Gastrocnemius medialis (tissue), 4 donors: ENCODE measurements at regions not wholly inside any gene's neighbourhood (a gene's known extent, or its start where the extent isn't known, plus 50 kb on each side); places are given as distances from the start of the nearest gene placed in this dataset.
"Not testable (repeated sequence)": the region's sequence is repeated elsewhere in the genome, so short reads cannot be mapped to it uniquely, and the experiment has no call there.

Source experiments
- ATAC-seq, 2 donors: fragments of 150-250 bp; one replicate each; pipeline ENCODE4 v1.9.1; 2016
- DNase-seq, 2 donors: peaks; one replicate each; pipeline ENCODE4 v3.0.0-alpha.2; 2019
- H3K27ac ChIP-seq, 4 donors: fragments of 200-600 bp; sonication (generic); 1 replicate in 1 of 4; 2 replicates in 3 of 4; pipeline ENCODE4 v1.5.1; 2016 to 2018; ENCODE audit warnings: mild to moderate bottlenecking in 2 of 4, moderate library complexity in 1 of 4
- H3K27me3 ChIP-seq, 3 donors: fragments of 200-600 bp; sonication (generic) in 2 of 3; 1 replicate in 1 of 3; 2 replicates in 2 of 3; pipeline versions ENCODE4 v1.5.1 to v1.6.0; 2016 to 2019; ENCODE audit warnings: mild to moderate bottlenecking in 1 of 3, moderate library complexity in 1 of 3
- H3K36me3 ChIP-seq, 2 donors: fragments of 200-600 bp; sonication (generic) in 1 of 2; one replicate each; pipeline ENCODE4 v1.5.1; 2017 to 2018
- H3K4me1 ChIP-seq, 2 donors: fragments of 200-600 bp; sonication (generic) in 1 of 2; one replicate each; pipeline ENCODE4 v1.5.1; 2016 to 2017; ENCODE audit warnings: mild to moderate bottlenecking in 2 of 2
- H3K4me3 ChIP-seq, 4 donors: fragments of 200-600 bp; sonication (generic) in 3 of 4; 1 replicate in 1 of 4; 2 replicates in 3 of 4; pipeline ENCODE4 v1.5.1; 2016 to 2019; ENCODE audit warnings: mild to moderate bottlenecking in 2 of 4
- H3K9me3 ChIP-seq, 3 donors: fragments of 200-600 bp; sonication (generic) in 2 of 3; 1 replicate in 1 of 3; 2 replicates in 2 of 3; pipeline ENCODE4 v1.5.1; 2016 to 2019
- POLR2A ChIP-seq, 2 donors: fragments of 450-650 bp; IDR thresholded peaks; one replicate each; pipeline ENCODE4 v1.6.1; 2017; ENCODE audit warnings: antibody characterized with exemption in 2 of 2, mild to moderate bottlenecking in 2 of 2, moderate library complexity in 2 of 2
- in situ Hi-C, 4 donors: fragments of 200-750 bp; cut with MboI; loops; one replicate each; pipeline versions ENCODE4 v1.15.0 to v1.8.0; 2017; ENCODE audit warnings: low sequenced_read_pairs in 4 of 4
- intact Hi-C: fragments of 100-400 bp; cut with DNase I; formaldehyde crosslinking; loops from one replicate; pipeline ENCODE4 v1.15.1; 2023; ENCODE audit warnings: low total_unique reads
- TF ChIP-seq, protein P1 (sequence below), 5 experiments: fragments of 450-650 bp in 3 of 5; fragments of 200-600 bp in 2 of 5; sonication (generic) in 2 of 5; IDR thresholded peaks in 4 of 5; conservative IDR thresholded peaks in 1 of 5; 1 replicate in 4 of 5; 2 replicates in 1 of 5; pipeline ENCODE4 v1.5.1; 2016 to 2019; ENCODE audit warnings: antibody characterized with exemption in 5 of 5, mild to moderate bottlenecking in 3 of 5, moderate library complexity in 3 of 5

DNA sequence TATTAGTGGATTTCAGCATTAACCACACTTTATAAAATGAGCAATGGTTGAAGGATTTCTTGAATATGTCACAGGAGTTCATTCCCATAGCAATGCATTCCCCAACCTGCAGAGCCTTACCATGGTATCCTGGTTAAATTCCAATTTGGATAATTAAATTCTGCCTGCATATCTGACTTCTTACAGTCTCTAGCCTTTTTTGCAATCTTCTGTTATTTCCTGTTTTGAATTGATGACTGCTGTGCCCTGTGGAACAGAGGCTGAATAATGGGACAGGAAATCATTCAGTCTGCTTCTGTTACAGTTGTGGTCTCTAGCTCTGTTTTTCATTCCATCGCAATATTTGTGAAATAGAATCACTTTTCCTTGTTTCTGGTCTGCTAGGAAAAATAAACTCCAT, 1823.9 kb downstream of the PLA2G4A start:
- DNase-seq (no peak), ATAC-seq (no peak)
- in situ Hi-C loops (no loop called here), intact Hi-C loops (no loop called here)
- no peak for TF ChIP-seq POLR2A (IDR thresholded peaks at IDR 0.05)
- TF ChIP-seq, protein P1, sequence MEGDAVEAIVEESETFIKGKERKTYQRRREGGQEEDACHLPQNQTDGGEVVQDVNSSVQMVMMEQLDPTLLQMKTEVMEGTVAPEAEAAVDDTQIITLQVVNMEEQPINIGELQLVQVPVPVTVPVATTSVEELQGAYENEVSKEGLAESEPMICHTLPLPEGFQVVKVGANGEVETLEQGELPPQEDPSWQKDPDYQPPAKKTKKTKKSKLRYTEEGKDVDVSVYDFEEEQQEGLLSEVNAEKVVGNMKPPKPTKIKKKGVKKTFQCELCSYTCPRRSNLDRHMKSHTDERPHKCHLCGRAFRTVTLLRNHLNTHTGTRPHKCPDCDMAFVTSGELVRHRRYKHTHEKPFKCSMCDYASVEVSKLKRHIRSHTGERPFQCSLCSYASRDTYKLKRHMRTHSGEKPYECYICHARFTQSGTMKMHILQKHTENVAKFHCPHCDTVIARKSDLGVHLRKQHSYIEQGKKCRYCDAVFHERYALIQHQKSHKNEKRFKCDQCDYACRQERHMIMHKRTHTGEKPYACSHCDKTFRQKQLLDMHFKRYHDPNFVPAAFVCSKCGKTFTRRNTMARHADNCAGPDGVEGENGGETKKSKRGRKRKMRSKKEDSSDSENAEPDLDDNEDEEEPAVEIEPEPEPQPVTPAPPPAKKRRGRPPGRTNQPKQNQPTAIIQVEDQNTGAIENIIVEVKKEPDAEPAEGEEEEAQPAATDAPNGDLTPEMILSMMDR (IDR thresholded peaks at IDR 0.05 in 4 of 5, conservative IDR thresholded peaks at IDR 0.05 in 1 of 5), result no peak
- H3K27me3 ChIP-seq, result no peaks in the 10 kb centered on the region
- H3K36me3 ChIP-seq, result no peaks in the 10 kb centered on the region
- H3K4me3 ChIP-seq, result no peak overlapping the region
- H3K4me1 ChIP-seq, result no peaks in the 10 kb centered on the region
- H3K27ac ChIP-seq, result no peak overlapping the region
- no peaks in the 10 kb centered on the region for H3K9me3 ChIP-seq

DNA sequence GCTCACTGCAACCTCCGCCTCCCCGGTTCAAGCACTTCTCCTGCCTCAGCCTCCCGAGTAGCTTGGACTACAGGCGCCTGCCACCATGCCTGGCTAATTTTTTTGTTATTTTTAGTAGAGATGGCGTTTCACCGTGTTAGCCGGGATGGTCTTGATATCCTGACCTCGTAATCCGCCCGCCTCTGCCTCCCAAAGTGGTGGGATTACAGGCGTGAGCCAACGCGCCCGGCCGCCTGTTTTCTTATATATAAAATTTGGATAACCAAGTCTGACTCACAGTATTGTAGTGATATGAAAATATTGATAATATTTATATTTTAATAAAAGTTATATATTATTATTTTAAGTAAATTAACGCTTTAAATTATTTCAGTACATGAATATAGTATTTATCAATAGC, 1821.7 kb downstream of the BRINP3 start:
- ATAC-seq, H3K9me3 ChIP-seq, H3K36me3 ChIP-seq, in situ Hi-C loops, intact Hi-C loops, H3K27ac ChIP-seq, H3K27me3 ChIP-seq, H3K4me1 ChIP-seq, DNase-seq, H3K4me3 ChIP-seq: not testable (repeated sequence)

DNA sequence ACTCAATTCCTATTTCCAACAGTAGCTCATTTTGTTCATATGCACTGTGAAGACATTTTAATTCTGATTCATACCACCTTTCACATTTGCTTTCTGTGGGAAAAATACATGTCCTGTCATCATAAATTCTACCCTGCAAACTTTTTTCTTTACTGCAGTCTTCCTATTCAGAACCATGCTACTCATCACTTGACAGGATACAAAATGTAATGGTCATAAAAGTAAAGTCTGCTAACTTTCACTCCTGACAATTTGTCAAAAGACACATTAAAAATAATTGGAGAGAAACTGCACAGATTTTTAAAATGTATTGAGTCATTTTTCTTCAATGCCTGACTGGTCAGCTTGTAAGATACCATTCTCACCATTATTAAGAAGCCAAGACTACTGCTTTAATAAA, 1817.1 kb downstream of the BRINP3 start:
- TF ChIP-seq, protein P1 (IDR thresholded peaks at IDR 0.05 in 4 of 5, conservative IDR thresholded peaks at IDR 0.05 in 1 of 5), result no peak
- TF ChIP-seq POLR2A (IDR thresholded peaks at IDR 0.05), result no peak

DNA sequence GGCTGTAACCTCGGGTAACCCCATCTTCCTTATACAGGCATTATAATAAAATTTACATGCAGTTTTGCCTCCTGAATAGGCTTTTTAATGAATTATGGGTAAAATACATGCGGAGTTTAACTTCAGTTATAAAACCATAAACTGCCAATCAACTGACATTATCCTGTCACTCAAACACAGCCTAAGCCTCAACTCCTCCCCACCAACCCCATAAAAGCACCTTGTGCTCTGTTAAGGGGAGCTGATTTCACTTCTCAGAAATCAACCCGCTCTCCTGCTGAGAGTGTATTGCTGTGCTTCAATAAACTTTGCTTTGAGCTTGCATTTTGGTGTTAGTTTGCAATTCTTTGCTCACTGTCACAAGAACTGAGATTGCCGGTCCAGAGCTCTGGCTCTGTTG, 1812.2 kb downstream of the BRINP3 start:
- no peak overlapping the region for H3K27ac ChIP-seq
- in situ Hi-C loops (no loop called here), intact Hi-C loops (no loop called here)
- no peak overlapping the region for H3K4me3 ChIP-seq
- no peaks in the 10 kb centered on the region for H3K4me1 ChIP-seq
- no peaks in the 10 kb centered on the region for H3K9me3 ChIP-seq
- no peaks in the 10 kb centered on the region for H3K27me3 ChIP-seq
- DNase-seq (no peak), ATAC-seq (no peak)
- no peak for TF ChIP-seq POLR2A (IDR thresholded peaks at IDR 0.05)
- TF ChIP-seq, protein P1 (IDR thresholded peaks at IDR 0.05 in 4 of 5, conservative IDR thresholded peaks at IDR 0.05 in 1 of 5), result no peak
- H3K36me3 ChIP-seq, result no peaks in the 10 kb centered on the region

More for the DNA sequence above, 1817.1 kb downstream of the BRINP3 start:
- DNase-seq (no peak), ATAC-seq (no peak)
- no peaks in the 10 kb centered on the region for H3K27me3 ChIP-seq
- no peaks in the 10 kb centered on the region for H3K9me3 ChIP-seq
- intact Hi-C loops (no loop called here), in situ Hi-C loops (no loop called here)
- H3K4me1 ChIP-seq, result no peaks in the 10 kb centered on the region
- H3K36me3 ChIP-seq, result no peaks in the 10 kb centered on the region
- no peak overlapping the region for H3K4me3 ChIP-seq
- H3K27ac ChIP-seq, result no peak overlapping the region

DNA sequence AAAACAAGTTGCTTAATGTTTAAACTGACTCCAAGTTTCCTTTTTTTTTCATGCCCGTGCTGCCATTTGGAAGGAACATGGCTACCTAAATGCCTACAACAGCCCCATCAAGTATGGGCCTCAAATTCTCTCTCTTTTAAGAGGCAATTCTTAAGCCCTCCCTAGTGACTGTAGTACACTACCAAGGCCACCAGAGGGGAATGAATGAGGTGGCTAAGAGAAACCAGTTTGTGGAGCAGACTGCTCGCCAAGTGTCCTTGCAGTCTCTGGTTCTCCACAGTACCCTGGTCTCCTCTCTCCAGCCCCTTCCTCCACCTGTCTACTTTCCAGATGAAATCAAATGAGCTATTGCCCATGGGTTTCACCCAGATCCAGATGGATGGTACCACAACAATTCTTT, 1809.6 kb downstream of the BRINP3 start:
- H3K36me3 ChIP-seq, result no peaks in the 10 kb centered on the region
- no peaks in the 10 kb centered on the region for H3K4me1 ChIP-seq
- in situ Hi-C loops, result no loop called here
- H3K9me3 ChIP-seq, result no peaks in the 10 kb centered on the region
- no peak for TF ChIP-seq POLR2A (IDR thresholded peaks at IDR 0.05)
- TF ChIP-seq, protein P1 (IDR thresholded peaks at IDR 0.05 in 4 of 5, conservative IDR thresholded peaks at IDR 0.05 in 1 of 5), result no peak
- no peaks in the 10 kb centered on the region for H3K27me3 ChIP-seq
- H3K27ac ChIP-seq, result no peak overlapping the region
- ATAC-seq, result no peak
- DNase-seq, result no peak
- intact Hi-C loops, result no loop called here
- H3K4me3 ChIP-seq, result no peak overlapping the region
